ENCODE measurements at regions not wholly inside any gene's neighbourhood (a gene's known extent, or its start where the extent isn't known, plus 50 kb on each side); places are given as distances from the start of the nearest gene placed in this dataset.

DNA sequence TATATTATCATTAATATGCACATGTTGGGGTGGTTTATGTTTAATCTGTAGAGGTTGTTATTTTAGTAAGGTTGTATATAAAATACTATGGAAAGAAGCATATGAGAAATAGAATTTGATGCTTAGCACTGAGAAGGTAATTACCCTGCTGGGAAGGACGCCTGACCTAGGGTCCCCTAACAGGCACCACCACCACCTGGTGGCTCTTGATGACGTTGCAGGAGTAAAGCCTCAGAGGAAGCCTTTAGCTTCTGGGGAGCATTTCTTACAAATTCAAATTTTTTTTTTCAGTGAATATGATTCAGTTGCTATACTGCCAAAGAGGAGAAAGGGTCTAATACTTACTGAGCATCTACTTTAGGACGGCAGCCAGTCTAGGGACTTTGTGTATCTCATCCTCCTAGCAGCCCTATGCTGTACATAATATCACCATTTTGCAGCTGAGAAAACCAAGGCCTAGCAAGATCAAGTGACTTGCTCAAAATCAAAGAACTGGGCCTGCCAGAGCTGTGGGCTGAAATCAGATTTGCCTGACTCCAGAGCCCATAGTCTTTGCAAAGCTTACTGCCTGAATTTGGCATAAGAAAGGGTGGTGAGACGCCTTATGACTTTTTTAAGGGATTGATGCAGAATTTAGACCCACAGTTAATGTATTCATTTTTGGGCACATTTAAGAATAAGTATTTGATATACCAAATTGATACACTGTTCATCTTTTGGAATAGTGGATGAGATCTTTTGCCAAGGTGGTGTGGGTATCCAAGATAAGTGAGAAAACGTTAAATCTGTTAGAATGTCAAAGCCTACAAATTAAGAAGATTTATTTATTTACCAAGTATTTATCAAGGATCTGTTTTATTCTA is 78.8 kb upstream of the GAREM1 start:
- Histone ChIP-seq H3K4me3 (ENCODE audit: low read depth, low read length) (no peak overlapping the region), H3K36me3 (ENCODE audit: control insufficient read depth, insufficient read depth, low read length) (no peaks in the 10 kb centered on the region), H3K4me1 (ENCODE audit: control insufficient read depth, insufficient read depth, low read length) (no peaks in the 10 kb centered on the region), H3K27ac (ENCODE audit: low read depth, low read length) (no peak overlapping the region), H3K27me3 (ENCODE audit: control insufficient read depth, insufficient read depth, low read length) (peaks cover 2% of the 10 kb centered on the region), H3K9me3 (ENCODE audit: control insufficient read depth, insufficient read depth, low read length) (no peaks in the 10 kb centered on the region)
- DNase-seq (ENCODE audit: low read depth in 4 of 6, low spot score in 6 of 6) = peak in 3 of 6 donors; percentile 29 to 81 (median 71)
- no CpG with 5 or more reads among the region's 5 CpGs for WGBS (ENCODE audit: insufficient coverage)

DNA sequence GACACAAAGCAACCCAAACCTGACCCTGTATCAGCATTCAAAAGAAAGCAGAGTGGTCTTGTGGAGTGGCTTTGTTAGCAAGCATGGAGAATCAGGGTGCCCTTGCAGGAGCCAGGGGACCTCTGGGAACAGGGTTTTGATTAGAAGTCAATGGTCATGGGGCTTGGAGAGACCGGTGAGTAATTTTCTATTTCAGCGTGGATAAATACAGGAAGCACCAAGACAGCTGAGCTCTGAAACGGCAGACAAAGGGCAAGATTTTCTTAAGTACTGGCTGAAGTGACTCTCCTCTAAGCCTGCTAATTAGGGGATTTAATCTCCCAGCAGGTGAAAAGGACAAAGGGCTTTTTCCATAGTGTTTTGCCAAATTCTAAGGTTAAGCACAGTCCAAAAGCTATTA is 78.0 kb upstream of the GAREM1 start:
- no peak overlapping the region for H3K27ac ChIP-seq (ENCODE audit: low read depth, low read length)
- 25% methylated on average over 3 of the region's 3 CpGs for WGBS (ENCODE audit: insufficient coverage)
- peak in 2 of 6 donors; percentile 24 to 40 for DNase-seq (ENCODE audit: low read depth in 4 of 6, low spot score in 6 of 6)
- no peaks in the 10 kb centered on the region for H3K36me3 ChIP-seq (ENCODE audit: control insufficient read depth, insufficient read depth, low read length)
- H3K4me1 ChIP-seq (ENCODE audit: control insufficient read depth, insufficient read depth, low read length) = no peaks in the 10 kb centered on the region
- H3K27me3 ChIP-seq (ENCODE audit: control insufficient read depth, insufficient read depth, low read length) = peaks cover 2% of the 10 kb centered on the region
- no peaks in the 10 kb centered on the region for H3K9me3 ChIP-seq (ENCODE audit: control insufficient read depth, insufficient read depth, low read length)
- no peak overlapping the region for H3K4me3 ChIP-seq (ENCODE audit: low read depth, low read length)

DNA sequence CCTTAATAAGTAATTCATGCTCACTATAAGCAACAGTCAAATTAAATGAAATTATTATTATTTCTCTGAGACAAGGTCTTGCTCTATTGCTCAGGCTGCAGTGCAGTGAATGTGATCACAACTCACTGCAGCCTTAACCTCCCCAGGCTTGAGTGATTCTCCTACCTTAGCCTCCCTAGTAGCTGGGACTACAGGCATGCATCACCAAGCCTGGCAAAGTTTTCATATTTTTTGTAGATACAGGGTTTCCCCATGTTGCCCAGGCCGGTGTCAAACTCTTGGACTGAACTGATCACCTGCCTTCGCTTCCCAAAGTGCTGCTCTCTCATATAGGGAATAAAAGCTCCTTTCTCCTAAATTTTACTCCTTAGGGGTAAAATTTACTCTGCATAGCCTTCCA is 74.9 kb upstream of the GAREM1 start:
- WGBS (ENCODE audit: insufficient coverage) = 100% methylated on average over 1 of the region's 2 CpGs
- Histone ChIP-seq H3K36me3 (ENCODE audit: control insufficient read depth, insufficient read depth, low read length) (no peaks in the 10 kb centered on the region), H3K4me3 (ENCODE audit: low read depth, low read length) (no peak overlapping the region), H3K27ac (ENCODE audit: low read depth, low read length) (no peak overlapping the region), H3K4me1 (ENCODE audit: control insufficient read depth, insufficient read depth, low read length) (no peaks in the 10 kb centered on the region), H3K27me3 (ENCODE audit: control insufficient read depth, insufficient read depth, low read length) (no peaks in the 10 kb centered on the region), H3K9me3 (ENCODE audit: control insufficient read depth, insufficient read depth, low read length) (no peaks in the 10 kb centered on the region)
- no peak for DNase-seq (ENCODE audit: low read depth in 4 of 6, low spot score in 6 of 6)

DNA sequence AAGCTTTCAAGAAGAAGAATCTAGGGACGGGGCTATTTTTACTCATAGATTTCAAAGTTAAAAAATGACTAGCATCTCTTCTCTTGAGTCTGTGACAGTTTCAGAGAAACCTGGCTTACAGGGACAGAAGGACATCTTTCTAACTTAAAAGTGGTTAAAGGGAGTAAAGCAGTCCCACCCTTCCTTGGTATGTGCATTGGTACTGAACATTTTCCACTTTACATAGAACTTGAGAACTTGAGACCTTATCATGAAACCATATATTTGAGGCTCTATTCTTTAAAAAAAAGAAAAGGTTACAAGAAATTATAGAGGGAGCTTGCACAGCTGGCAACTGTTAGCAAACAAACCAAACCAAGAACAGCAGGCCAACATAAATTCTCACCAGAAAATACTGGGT is 73.4 kb upstream of the GAREM1 start:
- Histone ChIP-seq H3K27ac (ENCODE audit: low read depth, low read length) (no peak overlapping the region), H3K4me3 (ENCODE audit: low read depth, low read length) (no peak overlapping the region), H3K27me3 (ENCODE audit: control insufficient read depth, insufficient read depth, low read length) (no peaks in the 10 kb centered on the region), H3K36me3 (ENCODE audit: control insufficient read depth, insufficient read depth, low read length) (no peaks in the 10 kb centered on the region), H3K4me1 (ENCODE audit: control insufficient read depth, insufficient read depth, low read length) (no peaks in the 10 kb centered on the region), H3K9me3 (ENCODE audit: control insufficient read depth, insufficient read depth, low read length) (no peaks in the 10 kb centered on the region)
- no CpG with 5 or more reads among the region's 1 CpG for WGBS (ENCODE audit: insufficient coverage)
- DNase-seq (ENCODE audit: low read depth in 4 of 6, low spot score in 6 of 6) = no peak

DNA sequence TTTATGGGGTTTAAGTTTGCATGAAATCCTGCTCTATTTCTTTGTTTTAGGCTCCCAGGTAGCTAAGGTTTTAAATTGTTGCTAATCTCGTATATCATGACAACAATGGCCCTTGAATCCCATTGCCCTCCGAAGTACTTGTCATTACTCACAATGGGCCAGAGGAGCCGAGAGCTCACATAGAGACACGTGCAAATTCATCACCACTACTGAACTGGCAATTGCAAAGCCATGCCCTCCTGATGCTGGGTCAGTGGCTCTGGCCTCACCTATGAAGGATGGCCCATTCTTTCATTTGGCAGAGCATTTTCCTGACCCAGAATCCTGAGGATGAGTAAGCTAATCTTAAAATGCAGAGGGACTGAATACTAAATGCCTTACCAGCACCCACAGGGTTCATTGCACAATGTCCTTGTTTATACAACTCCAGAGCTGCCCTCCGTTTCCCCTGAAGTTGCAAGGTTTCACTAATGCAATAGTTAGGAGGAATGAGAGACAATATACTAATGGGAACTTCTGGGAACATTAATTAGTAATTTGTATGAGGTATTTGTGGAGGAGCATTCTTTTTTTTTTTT is 71.6 kb upstream of the GAREM1 start:
- Histone ChIP-seq H3K4me3 (ENCODE audit: low read depth, low read length) (no peak overlapping the region), H3K27me3 (ENCODE audit: control insufficient read depth, insufficient read depth, low read length) (no peaks in the 10 kb centered on the region), H3K4me1 (ENCODE audit: control insufficient read depth, insufficient read depth, low read length) (no peaks in the 10 kb centered on the region), H3K27ac (ENCODE audit: low read depth, low read length) (no peak overlapping the region), H3K36me3 (ENCODE audit: control insufficient read depth, insufficient read depth, low read length) (no peaks in the 10 kb centered on the region), H3K9me3 (ENCODE audit: control insufficient read depth, insufficient read depth, low read length) (no peaks in the 10 kb centered on the region)
- DNase-seq (ENCODE audit: low read depth in 4 of 6, low spot score in 6 of 6) = no peak
- 36% methylated on average over 4 of the region's 5 CpGs for WGBS (ENCODE audit: insufficient coverage)

DNA sequence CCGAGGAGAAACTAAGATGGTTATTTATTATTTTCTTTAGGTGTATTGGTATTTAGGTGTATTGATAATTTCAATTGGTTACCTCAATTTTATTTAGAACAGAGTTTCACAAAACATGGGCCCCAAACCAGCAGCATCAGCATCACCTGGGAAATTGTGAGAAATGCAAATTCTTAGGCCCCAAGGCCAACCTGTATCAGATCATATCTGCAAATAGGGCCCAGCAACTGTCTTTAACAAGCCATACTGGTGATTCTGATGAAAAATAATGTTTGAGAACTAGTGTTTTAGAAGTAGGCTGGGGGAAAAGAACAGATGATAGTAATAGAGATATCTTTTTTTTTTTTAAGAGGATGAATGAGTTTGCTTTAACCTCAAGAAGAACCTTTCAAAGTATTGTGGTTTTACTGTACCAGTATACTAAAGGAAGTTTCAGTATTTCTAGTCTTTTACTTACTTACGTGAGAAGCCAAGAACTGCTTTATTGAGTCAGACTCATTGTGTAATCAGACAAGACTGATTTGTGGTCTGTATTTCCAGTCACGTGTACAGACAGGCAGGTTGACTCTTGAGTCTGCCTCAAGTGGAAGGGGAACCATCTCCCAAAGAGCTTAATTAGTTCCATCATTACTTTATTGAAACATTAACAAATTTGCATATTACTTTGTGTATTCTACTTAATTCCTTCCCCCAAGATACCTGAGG is 60.4 kb upstream of the GAREM1 start:
- H3K36me3 ChIP-seq (ENCODE audit: control insufficient read depth, insufficient read depth, low read length) = no peaks in the 10 kb centered on the region
- H3K4me3 ChIP-seq (ENCODE audit: low read depth, low read length) = no peak overlapping the region
- no peak overlapping the region for H3K27ac ChIP-seq (ENCODE audit: low read depth, low read length)
- peak in 1 of 6 donors; percentile 12 for DNase-seq (ENCODE audit: low read depth in 4 of 6, low spot score in 6 of 6)
- no CpG with 5 or more reads among the region's 3 CpGs for WGBS (ENCODE audit: insufficient coverage)
- H3K9me3 ChIP-seq (ENCODE audit: control insufficient read depth, insufficient read depth, low read length) = no peaks in the 10 kb centered on the region
- no peaks in the 10 kb centered on the region for H3K27me3 ChIP-seq (ENCODE audit: control insufficient read depth, insufficient read depth, low read length)
- no peaks in the 10 kb centered on the region for H3K4me1 ChIP-seq (ENCODE audit: control insufficient read depth, insufficient read depth, low read length)

DNA sequence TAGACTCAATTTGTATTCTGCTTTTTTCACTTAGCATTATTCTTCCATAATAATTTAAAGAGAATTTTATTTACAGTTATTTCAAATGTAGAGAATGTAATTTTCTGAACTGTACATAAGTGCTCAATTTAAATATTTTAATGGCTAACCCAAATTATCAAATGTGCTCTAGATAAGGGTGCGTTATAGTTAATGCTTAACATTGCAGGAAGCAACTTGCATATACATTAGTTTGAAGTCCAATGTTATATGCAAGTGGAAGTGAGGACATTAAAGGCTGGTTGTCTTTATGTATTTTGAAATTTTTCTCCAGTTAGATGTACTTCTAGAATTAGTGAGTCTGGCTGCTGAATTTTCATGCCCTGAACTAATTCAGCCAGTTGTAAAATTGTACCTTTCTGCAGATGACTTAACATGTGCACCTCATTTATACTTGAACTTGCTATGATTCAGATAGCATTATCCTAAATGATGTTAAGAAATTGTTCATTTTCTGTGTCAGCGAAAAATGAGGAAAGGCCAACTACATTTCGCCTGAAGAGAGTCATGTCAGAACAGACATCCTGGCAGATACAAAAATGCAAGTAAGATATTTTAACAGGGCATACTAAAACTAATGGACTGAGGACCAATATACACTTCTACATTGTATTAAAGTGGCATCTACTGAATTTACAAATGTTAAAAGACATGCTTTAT is 59.2 kb upstream of the GAREM1 start:
- WGBS (ENCODE audit: insufficient coverage) = no CpG with 5 or more reads among the region's 3 CpGs
- no peaks in the 10 kb centered on the region for H3K27me3 ChIP-seq (ENCODE audit: control insufficient read depth, insufficient read depth, low read length)
- H3K27ac ChIP-seq (ENCODE audit: low read depth, low read length) = no peak overlapping the region
- H3K36me3 ChIP-seq (ENCODE audit: control insufficient read depth, insufficient read depth, low read length) = no peaks in the 10 kb centered on the region
- H3K4me1 ChIP-seq (ENCODE audit: control insufficient read depth, insufficient read depth, low read length) = no peaks in the 10 kb centered on the region
- no peak overlapping the region for H3K4me3 ChIP-seq (ENCODE audit: low read depth, low read length)
- peak in 1 of 6 donors; percentile 12 for DNase-seq (ENCODE audit: low read depth in 4 of 6, low spot score in 6 of 6)
- no peaks in the 10 kb centered on the region for H3K9me3 ChIP-seq (ENCODE audit: control insufficient read depth, insufficient read depth, low read length)

DNA sequence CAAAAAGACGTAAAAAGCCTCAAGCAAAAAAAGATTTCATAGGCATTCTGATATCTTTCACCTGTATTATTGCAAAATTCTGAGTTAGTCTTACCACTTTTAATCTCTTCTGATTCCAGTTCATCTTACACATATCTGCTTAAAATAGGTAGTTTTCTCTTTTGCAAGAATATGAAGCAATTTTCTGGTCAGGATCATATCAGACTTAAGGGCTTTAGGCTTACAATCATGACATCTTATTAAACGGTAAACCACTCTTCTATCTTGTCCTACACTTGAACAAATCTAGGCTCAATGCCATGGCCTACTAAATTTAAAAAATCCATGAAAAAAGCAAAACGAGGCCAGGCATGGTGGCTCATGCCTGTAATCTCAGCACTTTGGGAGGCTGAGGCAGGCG is 50.1 kb upstream of the GAREM1 start:
- Histone ChIP-seq H3K4me3 (ENCODE audit: low read depth, low read length) (no peak overlapping the region), H3K27me3 (ENCODE audit: control insufficient read depth, insufficient read depth, low read length) (no peaks in the 10 kb centered on the region), H3K9me3 (ENCODE audit: control insufficient read depth, insufficient read depth, low read length) (no peaks in the 10 kb centered on the region), H3K4me1 (ENCODE audit: control insufficient read depth, insufficient read depth, low read length) (no peaks in the 10 kb centered on the region), H3K27ac (ENCODE audit: low read depth, low read length) (no peak overlapping the region), H3K36me3 (ENCODE audit: control insufficient read depth, insufficient read depth, low read length) (no peaks in the 10 kb centered on the region)
- 90% methylated on average over 3 of the region's 4 CpGs for WGBS (ENCODE audit: insufficient coverage)
- DNase-seq (ENCODE audit: low read depth in 4 of 6, low spot score in 6 of 6) = no peak
